ENCODE measurements at regions not wholly inside any gene's neighbourhood (a gene's known extent, or its start where the extent isn't known, plus 50 kb on each side); places are given as distances from the start of the nearest gene placed in this dataset. TPM values are rescaled to one million over a fixed set of nuclear protein-coding genes. Genes with fewer than 3 reads are reported as not detected.

Small RNA genes in the stretch of these regions (microRNA-seq; reads per million reads assigned to microRNA genes)
- gene MIR3668 (not detected), gene MIR4465 (not detected)
